ENCODE measurements at regions not wholly inside any gene's neighbourhood (a gene's known extent, or its start where the extent isn't known, plus 50 kb on each side); places are given as distances from the start of the nearest gene placed in this dataset.

- H3K9ac ChIP-seq (ENCODE audit: low read length): no peak overlapping the region
- peaks cover 2% of the 10 kb centered on the region; the same call in 1 of the 2 replicates for H3K9me3 ChIP-seq (ENCODE audit: low read length)
- H4K20me1 ChIP-seq (ENCODE audit: insufficient read depth, low read depth, low read length): no peaks in the 10 kb centered on the region
- H3K9me2 ChIP-seq (replicated peaks; ENCODE audit: insufficient read depth, low read length): no peaks in the 10 kb centered on the region
- H3K27me3 ChIP-seq (ENCODE audit: low read length): no peaks in the 10 kb centered on the region
- H2AFZ ChIP-seq (ENCODE audit: low read length): no peak overlapping the region
- no peak overlapping the region for H3K27ac ChIP-seq (ENCODE audit: low read length)
- DNase-seq: no peak
- H3K36me3 ChIP-seq (ENCODE audit: insufficient read depth, low read length): no peaks in the 10 kb centered on the region
- H3K4me2 ChIP-seq (ENCODE audit: low read depth, low read length, poor library complexity, severe bottlenecking): no peak overlapping the region
- no peaks in the 10 kb centered on the region for H3K4me1 ChIP-seq (ENCODE audit: low read length)
- H3K79me2 ChIP-seq (ENCODE audit: low read length): no peaks in the 10 kb centered on the region
- H3K4me3 ChIP-seq (ENCODE audit: low read length): no peak overlapping the region
Observed at GRCh38 chr18:38042211-38042890, 476.8 kb upstream of the CELF4 start.

GRCh38 chr18:38038242-38038641, 472.6 kb upstream of the CELF4 start:
- H3K4me3 ChIP-seq (ENCODE audit: low read length): no peak overlapping the region
- H3K9me2 ChIP-seq (replicated peaks; ENCODE audit: insufficient read depth, low read length): no peaks in the 10 kb centered on the region
- H3K36me3 ChIP-seq (ENCODE audit: insufficient read depth, low read length): no peaks in the 10 kb centered on the region
- no peaks in the 10 kb centered on the region for H3K27me3 ChIP-seq (ENCODE audit: low read length)
- H3K4me2 ChIP-seq (ENCODE audit: low read depth, low read length, poor library complexity, severe bottlenecking): no peak overlapping the region
- no peaks in the 10 kb centered on the region for H3K4me1 ChIP-seq (ENCODE audit: low read length)
- no peak for DNase-seq
- no peak overlapping the region for H3K9ac ChIP-seq (ENCODE audit: low read length)
- H3K79me2 ChIP-seq (ENCODE audit: low read length): no peaks in the 10 kb centered on the region
- H3K9me3 ChIP-seq (ENCODE audit: low read length): no peaks in the 10 kb centered on the region; the same call in 1 of the 2 replicates
- H2AFZ ChIP-seq (ENCODE audit: low read length): no peak overlapping the region
- no peak overlapping the region for H3K27ac ChIP-seq (ENCODE audit: low read length)
- H4K20me1 ChIP-seq (ENCODE audit: insufficient read depth, low read depth, low read length): no peaks in the 10 kb centered on the region

GRCh38 chr18:38035193-38035592, 469.6 kb upstream of the CELF4 start:
- no peak for DNase-seq
- no peaks in the 10 kb centered on the region for H3K79me2 ChIP-seq (ENCODE audit: low read length)
- H2AFZ ChIP-seq (ENCODE audit: low read length): no peak overlapping the region
- no peak overlapping the region for H3K27ac ChIP-seq (ENCODE audit: low read length)
- no peaks in the 10 kb centered on the region for H3K27me3 ChIP-seq (ENCODE audit: low read length)
- no peaks in the 10 kb centered on the region; the same call in 1 of the 2 replicates for H3K9me3 ChIP-seq (ENCODE audit: low read length)
- H4K20me1 ChIP-seq (ENCODE audit: insufficient read depth, low read depth, low read length): no peaks in the 10 kb centered on the region
- no peaks in the 10 kb centered on the region for H3K36me3 ChIP-seq (ENCODE audit: insufficient read depth, low read length)
- H3K4me1 ChIP-seq (ENCODE audit: low read length): no peaks in the 10 kb centered on the region
- no peak overlapping the region for H3K9ac ChIP-seq (ENCODE audit: low read length)
- no peak overlapping the region for H3K4me2 ChIP-seq (ENCODE audit: low read depth, low read length, poor library complexity, severe bottlenecking)
- H3K4me3 ChIP-seq (ENCODE audit: low read length): no peak overlapping the region
- H3K9me2 ChIP-seq (replicated peaks; ENCODE audit: insufficient read depth, low read length): no peaks in the 10 kb centered on the region

- H3K27ac ChIP-seq (ENCODE audit: low read length): no peak overlapping the region
- H3K9me3 ChIP-seq (ENCODE audit: low read length): no peaks in the 10 kb centered on the region; the same call in 1 of the 2 replicates
- no peak overlapping the region for H3K4me3 ChIP-seq (ENCODE audit: low read length)
- no peaks in the 10 kb centered on the region for H3K79me2 ChIP-seq (ENCODE audit: low read length)
- no peaks in the 10 kb centered on the region for H3K27me3 ChIP-seq (ENCODE audit: low read length)
- no peaks in the 10 kb centered on the region for H3K9me2 ChIP-seq (replicated peaks; ENCODE audit: insufficient read depth, low read length)
- no peak for DNase-seq
- H3K36me3 ChIP-seq (ENCODE audit: insufficient read depth, low read length): no peaks in the 10 kb centered on the region
- H4K20me1 ChIP-seq (ENCODE audit: insufficient read depth, low read depth, low read length): no peaks in the 10 kb centered on the region
- H3K4me2 ChIP-seq (ENCODE audit: low read depth, low read length, poor library complexity, severe bottlenecking): no peak overlapping the region
- no peaks in the 10 kb centered on the region for H3K4me1 ChIP-seq (ENCODE audit: low read length)
- H2AFZ ChIP-seq (ENCODE audit: low read length): no peak overlapping the region
- no peak overlapping the region for H3K9ac ChIP-seq (ENCODE audit: low read length)
Observed at GRCh38 chr18:38033282-38033681, 467.7 kb upstream of the CELF4 start.

- no peaks in the 10 kb centered on the region for H3K27me3 ChIP-seq (ENCODE audit: low read length)
- no peaks in the 10 kb centered on the region for H3K79me2 ChIP-seq (ENCODE audit: low read length)
- no peaks in the 10 kb centered on the region for H3K36me3 ChIP-seq (ENCODE audit: insufficient read depth, low read length)
- no peak for DNase-seq
- no peak overlapping the region for H3K27ac ChIP-seq (ENCODE audit: low read length)
- H4K20me1 ChIP-seq (ENCODE audit: insufficient read depth, low read depth, low read length): no peaks in the 10 kb centered on the region
- H3K4me1 ChIP-seq (ENCODE audit: low read length): no peaks in the 10 kb centered on the region
- H3K4me3 ChIP-seq (ENCODE audit: low read length): no peak overlapping the region
- no peaks in the 10 kb centered on the region for H3K9me2 ChIP-seq (replicated peaks; ENCODE audit: insufficient read depth, low read length)
- no peak overlapping the region for H2AFZ ChIP-seq (ENCODE audit: low read length)
- no peak overlapping the region for H3K4me2 ChIP-seq (ENCODE audit: low read depth, low read length, poor library complexity, severe bottlenecking)
- no peak overlapping the region for H3K9ac ChIP-seq (ENCODE audit: low read length)
- no peaks in the 10 kb centered on the region; the same call in 1 of the 2 replicates for H3K9me3 ChIP-seq (ENCODE audit: low read length)
Observed at GRCh38 chr18:38032516-38032915, 466.9 kb upstream of the CELF4 start.

- H3K9ac ChIP-seq (ENCODE audit: low read length): no peak overlapping the region
- no peaks in the 10 kb centered on the region for H3K79me2 ChIP-seq (ENCODE audit: low read length)
- H3K9me2 ChIP-seq (replicated peaks; ENCODE audit: insufficient read depth, low read length): no peaks in the 10 kb centered on the region
- H4K20me1 ChIP-seq (ENCODE audit: insufficient read depth, low read depth, low read length): no peaks in the 10 kb centered on the region
- no peak overlapping the region for H3K4me3 ChIP-seq (ENCODE audit: low read length)
- no peak overlapping the region for H2AFZ ChIP-seq (ENCODE audit: low read length)
- H3K36me3 ChIP-seq (ENCODE audit: insufficient read depth, low read length): no peaks in the 10 kb centered on the region
- H3K4me1 ChIP-seq (ENCODE audit: low read length): no peaks in the 10 kb centered on the region
- H3K9me3 ChIP-seq (ENCODE audit: low read length): peaks cover 2% of the 10 kb centered on the region; the same call in 1 of the 2 replicates
- no peak for DNase-seq
- H3K4me2 ChIP-seq (ENCODE audit: low read depth, low read length, poor library complexity, severe bottlenecking): no peak overlapping the region
- no peak overlapping the region for H3K27ac ChIP-seq (ENCODE audit: low read length)
- no peaks in the 10 kb centered on the region for H3K27me3 ChIP-seq (ENCODE audit: low read length)
Observed at GRCh38 chr18:38028946-38029345, 463.3 kb upstream of the CELF4 start.

- H3K4me1 ChIP-seq (ENCODE audit: low read length): no peaks in the 10 kb centered on the region
- H2AFZ ChIP-seq (ENCODE audit: low read length): no peak overlapping the region
- no peaks in the 10 kb centered on the region for H3K36me3 ChIP-seq (ENCODE audit: insufficient read depth, low read length)
- peaks cover 6% of the 10 kb centered on the region for H3K9me3 ChIP-seq (ENCODE audit: low read length)
- H3K4me2 ChIP-seq (ENCODE audit: low read depth, low read length, poor library complexity, severe bottlenecking): no peak overlapping the region
- no peaks in the 10 kb centered on the region for H3K27me3 ChIP-seq (ENCODE audit: low read length)
- no peaks in the 10 kb centered on the region for H3K79me2 ChIP-seq (ENCODE audit: low read length)
- no peaks in the 10 kb centered on the region for H3K9me2 ChIP-seq (replicated peaks; ENCODE audit: insufficient read depth, low read length)
- no peaks in the 10 kb centered on the region for H4K20me1 ChIP-seq (ENCODE audit: insufficient read depth, low read depth, low read length)
- DNase-seq: no peak
- no peak overlapping the region for H3K27ac ChIP-seq (ENCODE audit: low read length)
- no peak overlapping the region for H3K4me3 ChIP-seq (ENCODE audit: low read length)
- no peak overlapping the region for H3K9ac ChIP-seq (ENCODE audit: low read length)
Observed at GRCh38 chr18:38025433-38026038, 459.9 kb upstream of the CELF4 start.

- Histone ChIP-seq H3K27ac (ENCODE audit: low read length) (no peak overlapping the region), H2AFZ (ENCODE audit: low read length) (no peak overlapping the region), H3K4me3 (ENCODE audit: low read length) (no peak overlapping the region), H4K20me1 (ENCODE audit: insufficient read depth, low read depth, low read length) (no peaks in the 10 kb centered on the region), H3K9me3 (ENCODE audit: low read length) (peaks cover 10% of the 10 kb centered on the region), H3K36me3 (ENCODE audit: insufficient read depth, low read length) (no peaks in the 10 kb centered on the region), H3K27me3 (ENCODE audit: low read length) (no peaks in the 10 kb centered on the region), H3K4me2 (ENCODE audit: low read depth, low read length, poor library complexity, severe bottlenecking) (no peak overlapping the region), H3K9me2 (replicated peaks; ENCODE audit: insufficient read depth, low read length) (no peaks in the 10 kb centered on the region), H3K9ac (ENCODE audit: low read length) (no peak overlapping the region), H3K79me2 (ENCODE audit: low read length) (no peaks in the 10 kb centered on the region), H3K4me1 (ENCODE audit: low read length) (no peaks in the 10 kb centered on the region)
- DNase-seq: no peak
Observed at GRCh38 chr18:38023871-38024270, 458.3 kb upstream of the CELF4 start.

All from Karpas-422 (cell line).